Activated CD4-positive, alpha-beta T cell treated with anti-CD3 and anti-CD28 coated beads, Interleukin-2, amount 50 U/mL, for 1 hour (primary cell): ENCODE measurements at regions not wholly inside any gene's neighbourhood (a gene's known extent, or its start where the extent isn't known, plus 50 kb on each side); places are given as distances from the start of the nearest gene placed in this dataset.
"Not testable (repeated sequence)": the region's sequence is repeated elsewhere in the genome, so short reads cannot be mapped to it uniquely, and the experiment has no call there.

Source experiments
- DNase-seq: peaks from one replicate; pipeline ENCODE4 v3.0.0-alpha.2; 2020

DNA sequence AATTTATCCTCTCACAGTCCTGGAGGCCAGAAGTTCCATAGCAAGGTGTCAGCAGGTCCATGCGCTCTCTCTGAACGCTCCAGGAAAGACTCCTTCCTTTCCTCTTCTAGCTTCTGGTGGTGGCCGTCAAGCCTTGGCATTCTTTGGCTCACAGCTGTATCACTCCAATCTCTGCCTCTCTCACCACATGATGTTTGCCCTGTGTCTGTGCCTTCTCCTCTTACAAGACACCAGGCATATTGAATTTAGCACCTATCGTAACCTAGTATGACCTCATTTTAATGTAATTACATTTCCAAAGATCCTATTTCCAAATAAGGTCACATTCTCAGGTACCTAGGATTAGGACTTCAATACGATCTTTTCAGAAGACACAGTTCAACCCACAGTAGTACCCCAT lies 428.5 kb downstream of the CD83 start:
- DNase-seq, result no peak

GRCh38 chr6:14547284-14547998 lies 429.9 kb downstream of the CD83 start:
- no peak for DNase-seq

DNA sequence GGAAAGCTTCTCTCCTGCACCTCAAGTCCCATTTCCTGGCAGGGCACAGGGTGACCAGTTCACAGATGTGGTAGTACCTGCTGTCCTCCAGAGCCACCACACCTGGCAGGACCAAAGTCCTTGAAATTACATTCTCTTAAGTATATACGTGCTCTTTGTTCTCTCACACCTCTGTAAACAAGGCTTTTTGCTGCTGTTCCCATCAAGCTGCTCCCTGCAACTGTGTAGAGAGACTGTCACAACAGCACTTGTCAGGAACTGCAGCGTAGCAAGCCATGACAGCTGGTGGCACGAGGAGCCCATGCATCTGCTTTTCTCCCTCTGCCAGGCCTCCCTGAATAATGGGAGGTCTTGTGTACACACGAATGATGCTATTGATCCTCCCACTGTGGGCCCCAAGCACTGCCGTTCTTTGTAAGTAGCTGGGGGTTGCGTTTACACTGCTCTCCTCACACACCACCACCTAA lies 431.8 kb downstream of the CD83 start:
- DNase-seq, result no peak

GRCh38 chr6:14549871-14550270 lies 432.3 kb downstream of the CD83 start:
- DNase-seq, result no peak

DNA sequence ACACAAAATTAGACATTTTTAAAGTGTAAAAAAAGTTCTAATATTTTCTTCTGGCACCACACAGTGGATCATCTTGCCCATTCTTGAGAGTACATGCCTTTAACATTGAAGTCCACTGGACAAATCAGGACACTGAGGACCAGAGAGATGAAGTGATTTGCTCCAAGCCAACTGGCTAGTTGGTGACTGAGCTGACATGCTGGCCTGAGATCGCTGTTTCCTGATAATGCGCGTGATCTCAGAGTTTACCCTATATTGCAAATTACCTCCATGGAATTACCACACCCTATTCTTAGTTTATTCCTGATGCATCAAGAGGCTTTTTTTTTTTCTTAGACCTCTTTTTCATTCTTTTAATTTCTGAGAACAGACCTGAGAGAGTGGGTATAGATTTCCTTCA lies 432.8 kb downstream of the CD83 start:
- DNase-seq, result no peak

DNA sequence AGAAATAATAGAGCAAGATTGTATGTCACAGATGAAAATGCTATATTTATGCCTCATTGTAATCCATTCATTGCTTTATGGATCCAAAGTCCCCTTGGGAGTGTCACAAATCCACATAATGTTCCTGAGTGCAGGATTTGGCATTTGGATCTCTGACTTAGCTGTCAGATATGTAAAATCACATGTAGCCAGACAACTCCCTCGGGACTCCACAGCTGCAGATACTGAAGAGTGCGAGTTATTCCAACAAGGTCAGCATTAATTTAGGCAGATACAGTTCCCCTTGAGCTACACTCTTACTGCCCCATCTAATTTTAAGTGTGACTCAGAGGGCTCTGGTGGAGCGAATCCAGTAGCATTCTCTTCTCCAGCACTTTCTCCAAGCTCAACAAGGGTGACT lies 433.2 kb downstream of the CD83 start:
- DNase-seq, result no peak

DNA sequence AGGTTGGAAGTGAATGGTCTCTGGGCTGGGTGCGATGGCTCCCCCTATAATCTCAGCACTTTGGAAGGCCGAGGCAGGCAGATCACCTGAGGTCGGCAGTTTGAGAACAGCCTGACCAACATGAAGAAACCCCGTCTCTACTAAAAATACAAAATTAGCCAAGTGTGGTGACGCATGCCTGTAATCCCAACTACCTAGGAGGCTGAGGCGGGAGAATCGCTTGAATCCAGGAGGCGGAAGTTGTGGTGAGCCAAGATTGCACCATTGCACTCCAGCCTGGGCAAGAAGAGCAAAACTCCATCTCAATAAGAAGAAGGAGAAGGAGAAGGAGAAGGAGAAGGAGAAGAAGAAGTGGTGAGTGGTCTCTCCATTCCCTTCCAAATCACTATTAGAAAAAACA lies 434.0 kb downstream of the CD83 start:
- DNase-seq, result not testable (repeated sequence)

- no peak for DNase-seq
Measured at GRCh38 chr6:14552891-14553290, 435.3 kb downstream of the CD83 start.

- DNase-seq, result no peak
Measured at GRCh38 chr6:14553515-14553914, 435.9 kb downstream of the CD83 start.

GRCh38 chr6:14555804-14556203 lies 438.2 kb downstream of the CD83 start:
- DNase-seq, result no peak

DNA sequence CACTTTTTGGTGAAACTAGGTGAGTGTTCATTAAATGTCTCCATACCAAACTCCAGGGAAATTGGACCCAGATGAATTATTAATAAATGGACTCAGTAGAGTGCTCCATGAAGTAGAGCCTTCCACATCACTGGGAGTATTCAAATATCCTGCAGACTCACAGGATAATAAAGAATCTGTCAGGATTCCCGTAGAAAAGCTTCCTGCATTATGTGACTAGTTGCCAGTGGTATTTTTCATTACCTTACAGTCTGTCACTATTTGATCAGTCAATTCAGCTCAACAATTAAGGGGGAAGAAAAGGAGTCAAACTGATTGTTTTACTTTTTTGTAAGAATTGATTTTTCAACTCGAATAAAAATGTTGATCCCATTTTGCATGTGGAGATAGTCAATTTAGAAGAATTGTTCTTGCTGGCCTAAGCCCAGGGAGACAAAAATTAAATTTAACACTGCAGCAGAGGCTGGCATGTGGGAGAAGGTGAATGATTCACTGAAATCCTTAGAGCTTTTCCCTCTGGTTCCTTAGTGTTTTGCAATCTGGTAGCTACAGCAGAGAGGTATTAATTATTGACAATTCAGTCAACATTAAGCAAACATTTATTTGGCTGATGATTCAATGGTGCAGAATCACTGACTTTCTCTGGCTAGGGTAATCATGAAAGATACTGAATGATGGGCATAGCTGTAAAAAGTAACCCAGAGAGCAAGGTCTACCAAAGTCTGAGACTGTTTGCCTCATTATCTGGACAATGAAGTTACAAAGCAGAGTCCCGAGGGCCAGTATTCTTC lies 442.4 kb downstream of the CD83 start:
- no peak for DNase-seq

DNA sequence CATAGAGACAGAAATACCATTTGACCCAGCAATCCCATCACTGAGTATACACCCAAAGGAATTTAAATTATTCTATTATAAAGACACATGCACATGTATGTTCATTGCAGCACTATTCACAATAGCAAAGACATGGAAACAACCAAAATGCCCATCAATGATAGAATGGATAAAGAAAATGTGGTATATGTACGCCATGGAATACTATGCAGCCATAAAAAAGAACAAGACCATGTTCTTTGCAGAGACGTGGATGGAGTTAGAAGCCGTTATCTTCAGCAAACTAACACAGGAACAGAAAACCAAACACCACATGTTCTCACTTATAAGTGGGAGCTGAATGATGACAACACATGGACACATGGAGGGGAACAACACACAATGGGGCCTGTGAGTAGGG lies 444.0 kb downstream of the CD83 start:
- DNase-seq, result not testable (repeated sequence)

- no peak for DNase-seq
Measured at GRCh38 chr6:14567842-14568241, 450.3 kb downstream of the CD83 start.

DNA sequence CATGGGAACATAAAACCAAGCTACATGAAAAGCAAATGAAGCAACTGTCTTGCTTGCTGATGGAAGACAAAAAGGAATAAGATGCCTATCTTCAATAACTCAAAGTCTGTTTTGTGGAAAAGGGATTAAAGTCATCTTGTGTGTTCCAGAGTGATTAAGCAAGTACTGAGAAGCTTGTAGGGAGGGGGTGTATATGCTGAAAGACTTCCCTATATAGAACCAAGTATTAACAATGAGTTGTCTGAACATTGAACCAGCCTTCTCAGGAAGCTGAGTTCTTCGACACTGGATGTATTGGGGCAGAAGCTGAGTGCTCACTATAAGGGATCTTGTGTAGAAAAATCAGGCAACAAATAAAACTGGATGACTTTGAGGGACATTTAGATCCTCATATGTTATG lies 451.8 kb downstream of the CD83 start:
- DNase-seq, result no peak

DNA sequence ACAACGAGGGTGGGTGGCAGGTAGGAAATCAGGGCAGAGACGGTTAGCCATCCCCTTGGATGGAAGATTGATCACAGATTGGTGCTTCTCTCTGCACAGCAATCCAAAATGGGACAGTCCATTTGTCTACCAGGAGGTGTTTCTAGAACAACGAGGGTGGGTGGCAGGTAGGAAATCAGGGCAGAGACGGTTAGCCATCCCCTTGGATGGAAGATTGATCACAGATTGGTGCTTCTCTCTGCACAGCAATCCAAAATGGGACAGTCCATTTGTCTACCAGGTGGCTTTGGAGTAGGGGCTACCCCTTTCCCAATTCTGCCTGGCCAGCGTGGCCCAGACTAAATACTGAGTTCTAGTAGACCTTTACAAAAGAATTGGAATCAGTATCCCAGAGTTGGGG lies 452.3 kb downstream of the CD83 start:
- not testable (repeated sequence) for DNase-seq

DNA sequence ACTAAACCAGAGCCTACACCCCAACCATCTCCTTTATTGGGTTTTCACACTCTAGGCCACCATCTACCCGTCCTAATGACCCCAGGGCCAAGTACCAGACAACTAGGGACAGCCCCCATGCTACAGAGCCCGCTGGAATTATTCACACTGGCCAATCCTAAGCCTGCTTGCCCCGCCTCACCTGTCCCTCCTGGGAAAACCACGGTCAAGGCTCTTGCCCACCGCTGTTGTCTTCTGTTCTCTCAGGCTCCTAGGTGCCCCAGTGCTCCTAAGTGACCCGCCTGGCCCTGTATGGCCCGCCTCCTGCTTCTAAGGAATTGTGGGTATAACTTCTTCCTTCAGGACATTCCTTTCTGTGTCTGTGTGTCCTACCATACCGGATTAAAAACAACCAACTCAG lies 453.4 kb downstream of the CD83 start:
- DNase-seq, result no peak

DNA sequence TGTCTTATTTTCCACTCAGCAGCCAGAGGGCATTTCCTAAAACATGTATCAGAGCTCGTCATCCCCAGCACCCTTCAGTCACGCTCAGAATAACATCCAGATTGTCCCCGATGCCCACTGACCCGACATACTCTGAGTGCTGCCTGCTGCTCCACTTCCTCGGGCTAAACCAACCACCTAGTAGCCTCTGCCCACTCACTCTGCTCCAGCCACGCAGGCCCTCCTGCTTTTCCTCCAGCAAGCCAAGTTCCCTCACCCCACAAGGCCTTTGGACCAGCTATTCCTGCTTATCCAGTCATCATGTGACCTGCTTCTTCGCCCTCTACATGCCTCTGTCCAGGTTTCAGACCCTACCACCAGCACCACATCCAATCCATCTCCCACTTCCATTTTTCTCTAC lies 454.2 kb downstream of the CD83 start:
- no peak for DNase-seq

DNA sequence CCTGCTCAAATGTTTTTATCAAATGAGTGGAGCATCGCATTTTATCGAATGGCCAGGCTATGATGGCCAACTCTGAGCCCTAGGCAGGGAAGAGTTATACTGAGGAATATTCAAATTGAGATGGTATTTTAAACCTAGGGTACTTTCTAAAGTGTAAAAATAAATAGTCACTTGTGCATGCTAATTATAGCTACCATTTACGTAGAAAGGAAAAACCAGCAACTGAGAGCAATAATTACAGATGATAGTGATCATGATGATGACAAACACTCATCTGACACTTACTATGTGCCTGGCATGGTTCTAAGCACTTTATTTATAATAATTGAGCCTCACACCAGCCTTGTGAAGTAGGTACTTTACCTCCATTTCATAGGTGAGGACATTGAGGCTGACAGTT lies 455.7 kb downstream of the CD83 start:
- no peak for DNase-seq

DNA sequence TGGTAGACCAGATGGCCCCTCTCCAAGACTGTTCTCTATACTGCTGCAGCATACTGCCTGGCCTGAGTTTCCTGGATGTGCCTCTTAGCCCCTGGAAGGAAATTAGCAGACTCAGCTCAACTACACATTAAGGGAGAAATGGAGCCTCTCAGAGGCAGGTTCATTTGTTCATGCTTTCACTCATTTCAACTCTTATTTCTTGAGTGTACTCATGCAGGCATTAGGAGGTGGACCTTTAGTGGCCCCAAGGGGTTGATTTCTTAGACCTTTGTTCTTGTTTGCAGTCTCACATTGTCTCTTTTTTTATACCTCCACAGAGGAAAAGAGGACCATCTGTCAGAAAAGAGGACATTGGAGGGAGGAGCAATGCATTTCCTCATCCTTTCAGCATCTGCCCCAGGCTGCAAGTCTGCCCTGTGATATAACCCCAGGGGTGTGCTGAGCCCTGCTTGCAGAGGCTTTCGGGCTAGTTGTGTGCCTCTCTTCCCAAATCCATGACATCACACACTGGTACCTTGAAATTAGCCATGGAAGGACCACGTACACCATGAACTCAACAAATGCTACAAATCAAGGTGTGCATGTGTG lies 456.2 kb downstream of the CD83 start:
- no peak for DNase-seq

GRCh38 chr6:14575961-14576360 lies 458.4 kb downstream of the CD83 start:
- DNase-seq, result no peak

- DNase-seq, result no peak
Measured at GRCh38 chr6:14578994-14579393, 461.4 kb downstream of the CD83 start.

- DNase-seq, result no peak
Measured at GRCh38 chr6:14582749-14583148, 465.2 kb downstream of the CD83 start.

- DNase-seq, result no peak
Measured at GRCh38 chr6:14583826-14584225, 466.3 kb downstream of the CD83 start.

DNA sequence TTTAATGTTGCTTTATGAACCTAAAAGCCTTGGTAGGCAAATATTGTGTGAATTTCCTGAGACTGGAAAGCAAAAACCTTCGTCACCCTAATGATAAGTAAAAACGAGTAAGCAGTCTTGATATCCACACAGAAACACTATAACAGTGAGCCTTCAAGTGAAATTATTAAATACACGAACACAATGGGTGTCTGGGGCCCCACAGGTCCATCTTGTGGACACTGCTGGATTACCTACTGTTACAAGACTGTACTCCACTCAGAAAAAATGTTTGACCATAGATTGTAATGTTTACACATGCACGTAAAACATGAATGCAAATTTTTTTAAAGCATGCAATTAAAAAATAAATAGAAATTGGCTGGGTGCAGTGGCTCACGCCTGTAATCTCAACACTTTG lies 466.9 kb downstream of the CD83 start:
- no peak for DNase-seq
